GM18861 (cell line): ENCODE measurements at regions not wholly inside any gene's neighbourhood (a gene's known extent, or its start where the extent isn't known, plus 50 kb on each side); places are given as distances from the start of the nearest gene placed in this dataset.
"Not testable (repeated sequence)": the region's sequence is repeated elsewhere in the genome, so short reads cannot be mapped to it uniquely, and the experiment has no call there.

Experiments used
- ATAC-seq: cut with Tn5 transposase; IDR thresholded peaks from one replicate; pipeline ENCODE4 v1.9.1; 2021; ENCODE audit not compliant: unreplicated experiment

- not testable (repeated sequence) for ATAC-seq
Measured at GRCh38 chr1:243074224-243074623, 180.9 kb downstream of the CEP170 start.

- not testable (repeated sequence) for ATAC-seq
Measured at GRCh38 chr1:243067056-243067455, 188.0 kb downstream of the CEP170 start.

DNA sequence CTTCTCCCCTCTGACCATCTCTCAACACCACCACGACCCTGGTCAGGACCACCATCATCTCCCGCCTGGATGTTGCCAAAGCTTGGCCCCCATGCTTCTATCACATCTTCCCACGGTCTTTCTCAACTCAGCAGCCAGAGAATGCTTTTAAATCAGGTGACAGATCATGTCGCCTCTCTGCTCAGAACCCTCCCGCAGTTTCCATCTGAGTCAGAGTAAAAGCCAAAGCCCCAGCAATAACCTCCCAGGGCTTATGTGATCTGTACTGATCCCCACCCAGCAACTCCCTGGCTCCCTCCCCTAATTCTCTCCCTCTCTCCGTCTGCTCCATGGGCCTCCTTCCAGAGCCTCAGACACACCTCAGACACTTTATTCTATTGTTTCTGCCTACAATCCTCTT is 193.1 kb downstream of the CEP170 start:
- ATAC-seq, result not testable (repeated sequence)

- ATAC-seq, result not testable (repeated sequence)
Measured at GRCh38 chr1:243055510-243055909, 199.6 kb downstream of the CEP170 start.

- not testable (repeated sequence) for ATAC-seq
Measured at GRCh38 chr1:243055091-243055490, 200.0 kb downstream of the CEP170 start.

DNA sequence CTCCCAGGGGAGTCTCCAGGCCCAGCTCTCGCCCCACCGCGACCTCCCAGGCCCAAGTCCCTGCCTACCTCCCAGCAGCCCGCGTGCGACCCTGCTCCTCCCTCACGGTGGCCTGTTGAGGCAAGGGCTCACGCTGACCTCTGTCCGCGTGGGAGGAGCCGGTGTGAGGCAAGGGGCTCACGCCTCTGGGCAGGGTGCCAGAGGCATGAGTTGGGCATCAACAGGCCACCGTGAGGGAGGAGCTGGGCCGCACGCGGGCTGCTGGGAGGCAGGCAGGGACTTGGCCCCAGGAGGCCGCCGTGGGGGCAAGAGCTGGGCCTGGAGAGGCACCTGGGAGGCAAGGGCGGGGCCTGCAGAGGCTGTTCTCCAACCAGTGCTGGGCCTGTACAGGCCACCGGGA is 200.4 kb downstream of the CEP170 start:
- not testable (repeated sequence) for ATAC-seq

DNA sequence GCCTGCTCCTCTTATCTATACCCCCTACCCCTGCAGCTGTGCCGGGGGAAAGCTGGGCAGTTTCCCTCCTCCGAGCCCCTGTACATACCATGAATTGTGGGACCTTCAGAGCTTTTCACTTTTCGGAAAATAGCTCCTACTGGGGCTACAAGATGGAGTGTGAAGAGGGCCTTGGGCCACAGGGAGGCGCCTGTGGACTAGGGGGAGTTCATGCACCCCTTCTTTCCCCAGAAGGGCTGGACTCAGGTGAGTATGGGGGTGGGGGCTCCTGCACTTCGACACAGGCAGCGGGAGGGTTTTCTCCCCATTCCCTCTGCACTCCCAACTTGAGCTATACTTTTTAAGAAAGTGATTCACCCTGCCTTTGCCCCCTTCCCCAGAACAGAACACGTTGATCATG is 202.0 kb downstream of the CEP170 start:
- not testable (repeated sequence) for ATAC-seq

GRCh38 chr1:243050613-243051012 is 204.5 kb downstream of the CEP170 start:
- ATAC-seq, result not testable (repeated sequence)

DNA sequence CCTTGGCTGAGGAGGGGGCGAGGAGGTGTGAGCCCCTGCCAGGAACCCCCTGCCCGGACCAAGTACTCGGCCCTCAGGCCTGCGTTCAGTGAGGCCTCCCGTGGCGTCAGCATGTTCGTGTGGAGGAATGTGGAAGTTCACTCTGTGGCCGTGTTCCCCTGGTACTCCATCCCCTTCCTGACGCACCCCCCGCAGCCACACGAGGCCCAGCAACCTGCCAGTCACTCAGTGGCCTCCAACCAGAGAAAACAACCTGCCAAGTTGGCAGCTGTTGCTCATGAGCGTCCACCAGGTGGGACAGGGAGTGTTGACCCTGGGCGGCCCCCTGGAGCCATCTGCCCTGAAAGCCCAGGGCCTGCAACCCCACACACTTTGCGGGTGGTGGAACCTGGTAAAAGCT is 205.4 kb downstream of the CEP170 start:
- not testable (repeated sequence) for ATAC-seq

DNA sequence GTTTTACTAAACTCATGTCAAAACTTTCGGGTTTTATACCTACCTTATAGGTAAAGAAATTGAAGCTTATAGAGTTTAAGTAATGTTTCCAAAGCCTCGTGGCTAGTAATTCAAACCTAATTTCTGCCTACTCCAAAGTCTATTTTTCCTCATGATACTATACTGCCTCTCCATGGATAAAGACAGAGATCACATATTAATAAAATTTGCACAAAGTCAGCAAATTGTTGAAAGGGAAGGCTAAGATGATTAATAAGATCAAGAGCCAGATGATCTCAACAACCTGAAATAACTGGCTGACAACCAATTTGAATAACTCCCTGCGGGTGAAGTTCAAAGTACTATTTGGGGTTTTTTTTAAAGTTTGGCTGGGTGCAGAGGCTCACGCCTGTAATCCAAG is 233.7 kb downstream of the CEP170 start:
- not testable (repeated sequence) for ATAC-seq

DNA sequence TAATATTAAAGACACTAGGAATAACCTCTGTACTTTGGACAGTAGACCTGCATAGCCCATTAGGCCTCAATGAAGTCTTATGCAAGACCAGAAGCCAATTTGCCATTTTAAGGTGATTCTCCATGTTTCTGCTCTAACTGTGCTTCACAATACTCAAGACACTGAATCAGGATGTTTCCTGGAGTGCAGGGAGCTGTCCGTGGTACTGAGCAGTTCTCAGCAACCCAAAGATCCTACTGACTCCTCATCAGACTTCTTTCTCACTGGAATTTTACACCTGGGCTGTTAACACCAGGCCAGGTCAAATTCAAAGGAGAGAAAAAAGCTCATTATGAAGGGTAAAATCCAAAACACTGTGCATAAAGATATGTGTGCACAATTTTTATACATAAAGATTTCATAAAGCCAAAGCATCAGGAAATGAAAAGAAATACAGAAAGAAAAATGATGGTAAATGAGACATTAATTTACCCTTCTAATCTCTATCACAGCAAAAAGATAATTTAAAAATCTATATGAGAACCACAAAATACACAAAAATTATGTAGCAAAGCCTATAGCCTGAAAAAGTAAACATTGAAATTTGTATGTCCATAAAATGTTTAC is 235.9 kb downstream of the CEP170 start:
- not testable (repeated sequence) for ATAC-seq

DNA sequence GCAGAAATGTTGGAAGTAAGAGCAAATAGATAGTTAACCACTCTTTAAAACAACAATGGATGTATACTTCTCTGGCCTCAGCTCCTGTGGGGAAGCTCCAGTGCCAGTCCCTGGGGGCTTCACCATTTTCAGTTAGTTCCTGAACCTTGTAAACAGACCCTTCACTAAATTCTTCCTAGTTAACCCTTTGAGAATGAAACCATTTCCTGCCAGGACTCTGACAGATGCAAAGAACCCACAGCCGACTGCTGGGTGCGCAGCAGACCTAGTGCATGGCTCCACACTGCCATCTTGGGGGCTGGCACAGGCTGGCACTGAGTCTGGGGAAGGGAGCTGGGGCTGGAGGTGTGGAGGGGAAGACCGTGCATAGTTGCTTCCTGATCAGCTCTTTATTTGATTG is 244.4 kb downstream of the CEP170 start:
- not testable (repeated sequence) for ATAC-seq

DNA sequence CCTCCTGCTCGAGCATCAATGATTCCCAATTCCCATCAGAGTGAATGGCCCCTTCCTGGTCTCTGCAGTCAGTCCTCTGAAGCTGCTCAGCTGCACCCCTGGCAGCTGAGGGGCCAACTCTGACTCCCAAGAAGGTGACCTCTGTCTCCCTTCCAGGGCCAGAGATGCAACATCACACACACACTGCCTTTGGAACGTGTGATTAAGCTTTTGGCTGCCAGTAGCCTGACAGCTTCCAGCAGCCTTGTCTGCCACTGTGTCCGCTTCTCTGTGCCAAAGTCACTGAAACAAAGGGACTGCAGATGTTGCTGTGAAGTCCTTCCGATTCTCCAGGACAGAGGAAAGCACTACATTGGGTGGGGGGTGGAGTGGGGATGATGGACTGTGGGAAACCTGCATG is 254.1 kb downstream of the CEP170 start:
- not testable (repeated sequence) for ATAC-seq

GRCh38 chr1:242992776-242993175 is 262.3 kb downstream of the CEP170 start:
- not testable (repeated sequence) for ATAC-seq

DNA sequence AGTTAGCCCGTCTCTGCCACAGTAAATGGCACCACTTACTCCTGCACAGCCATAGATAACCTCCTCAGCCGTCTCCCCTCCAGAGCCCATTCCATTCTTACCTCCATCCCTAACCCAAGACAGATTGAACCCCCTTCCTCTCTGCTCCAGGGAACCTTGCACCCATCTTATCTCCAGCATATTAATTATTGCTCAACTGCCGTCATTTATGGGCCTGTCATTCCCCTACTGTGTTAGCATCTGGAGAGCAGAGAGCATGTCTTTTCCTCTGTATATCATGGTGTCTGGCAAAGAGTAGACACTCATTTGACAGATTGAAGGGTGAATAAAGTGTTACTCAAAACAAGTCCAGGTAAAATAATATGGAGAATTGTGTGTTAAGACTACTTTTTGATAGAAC is 270.0 kb downstream of the CEP170 start:
- ATAC-seq, result not testable (repeated sequence)

- ATAC-seq, result not testable (repeated sequence)
Measured at GRCh38 chr1:242973341-242973740, 281.7 kb downstream of the CEP170 start.

- no peak for ATAC-seq
Measured at GRCh38 chr1:242966892-242967291, 288.2 kb downstream of the CEP170 start.

DNA sequence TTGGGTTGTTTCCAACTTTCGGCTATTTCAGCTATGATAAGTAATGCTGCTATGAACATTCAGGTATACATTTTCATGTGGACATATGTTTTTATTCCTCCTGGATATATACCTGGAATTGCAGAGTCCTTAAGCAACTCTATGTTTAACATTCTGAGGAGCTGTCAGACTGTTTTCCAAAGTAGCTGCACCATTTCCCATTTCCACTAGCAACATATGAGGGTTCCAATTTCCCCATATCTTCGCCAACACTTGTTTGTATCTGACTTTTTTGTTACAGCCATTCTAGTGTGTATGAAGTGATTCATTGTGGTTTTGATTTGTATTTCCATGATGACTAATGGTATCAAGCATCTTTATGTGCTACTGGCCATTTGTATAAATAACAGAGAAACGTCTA is 295.7 kb downstream of the CEP170 start:
- ATAC-seq, result not testable (repeated sequence)

- ATAC-seq, result not testable (repeated sequence)
Measured at GRCh38 chr1:242954945-242955344, 300.1 kb downstream of the CEP170 start.

DNA sequence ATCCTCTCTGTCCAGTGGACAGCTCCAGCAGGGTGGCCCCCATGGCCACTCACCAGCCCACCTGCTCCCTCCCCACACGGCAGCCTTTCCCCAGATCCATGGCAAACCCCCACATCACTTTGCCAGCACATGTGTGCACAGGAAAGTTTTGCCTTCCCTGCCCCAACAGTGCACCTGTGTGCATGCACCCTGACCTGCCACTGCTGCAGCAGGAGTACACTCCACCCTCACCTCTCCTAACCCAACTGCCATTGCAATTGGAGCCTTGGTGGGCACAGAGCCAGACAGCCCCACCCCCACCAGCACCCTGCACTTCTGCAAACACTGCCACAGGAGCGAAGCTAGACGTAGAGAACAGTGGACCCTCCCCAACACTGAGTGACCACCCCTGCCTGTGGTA is 308.9 kb downstream of the CEP170 start:
- ATAC-seq, result no peak

GRCh38 chr1:242936725-242937124 is 318.4 kb downstream of the CEP170 start:
- not testable (repeated sequence) for ATAC-seq

- ATAC-seq, result not testable (repeated sequence)
Measured at GRCh38 chr1:242924717-242925116, 330.4 kb downstream of the CEP170 start.

- not testable (repeated sequence) for ATAC-seq
Measured at GRCh38 chr1:242923603-242924002, 331.5 kb downstream of the CEP170 start.
